ENCODE measurements at regions not wholly inside any gene's neighbourhood (a gene's known extent, or its start where the extent isn't known, plus 50 kb on each side); places are given as distances from the start of the nearest gene placed in this dataset.

DNA sequence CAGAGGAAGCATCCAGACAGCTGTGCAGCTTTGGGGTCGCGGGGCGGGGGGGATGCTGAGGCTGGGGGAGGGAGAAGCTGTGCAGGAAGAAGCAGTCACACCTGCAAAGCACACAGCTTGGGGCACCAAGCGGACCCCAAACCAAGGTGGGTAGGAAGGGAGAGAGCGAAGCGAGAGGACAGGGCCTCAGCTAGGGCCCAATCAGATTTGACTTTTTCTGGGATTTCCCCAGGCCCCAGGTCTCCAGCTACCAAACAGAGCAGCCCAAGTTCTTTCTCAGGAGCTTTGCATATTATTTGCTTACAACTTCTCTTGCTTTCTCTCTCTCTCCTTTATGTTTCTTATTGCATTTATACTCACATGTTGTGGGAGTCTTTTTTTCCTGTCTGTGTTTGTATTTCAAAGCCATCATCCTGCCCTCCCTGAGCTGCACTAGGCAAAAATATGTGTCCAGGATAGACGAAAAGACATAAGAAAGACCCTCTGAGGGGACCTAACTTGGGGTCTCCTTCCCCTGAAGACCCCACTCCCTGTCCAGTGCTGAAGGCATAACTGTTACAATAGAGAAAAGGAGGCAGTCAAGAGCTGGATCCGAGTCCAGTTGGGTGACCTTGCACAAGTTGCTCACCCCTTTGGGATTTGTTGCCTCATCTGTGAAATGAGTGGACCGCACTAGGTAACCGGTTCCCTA, 50.6 kb upstream of the SMNDC1 start:
- peaks cover 77% of the 10 kb centered on the region for H3K4me1 ChIP-seq (ENCODE audit: low read length)
- no peaks in the 10 kb centered on the region for H3K36me3 ChIP-seq (ENCODE audit: insufficient read depth, low read length)
- H3K9me3 ChIP-seq (ENCODE audit: low read length): no peaks in the 10 kb centered on the region
- peak; percentile 87 for DNase-seq
- H3K27ac ChIP-seq (ENCODE audit: low read length): peak overlapping the region; percentile 99
- H3K9ac ChIP-seq (ENCODE audit: low read length): peak overlapping the region; percentile 73
- no peaks in the 10 kb centered on the region for H3K79me2 ChIP-seq (ENCODE audit: low read length)
- no peaks in the 10 kb centered on the region for H4K20me1 ChIP-seq (ENCODE audit: insufficient read depth, low read depth, low read length)
- no peaks in the 10 kb centered on the region for H3K9me2 ChIP-seq (replicated peaks; ENCODE audit: insufficient read depth, low read length)
- H3K27me3 ChIP-seq (ENCODE audit: low read length): no peaks in the 10 kb centered on the region
- peak overlapping the region; percentile 58 for H3K4me3 ChIP-seq (ENCODE audit: low read length)
- H2AFZ ChIP-seq (ENCODE audit: low read length): no peak overlapping the region
- H3K4me2 ChIP-seq (ENCODE audit: low read depth, low read length, poor library complexity, severe bottlenecking): peak overlapping the region; percentile 73

DNA sequence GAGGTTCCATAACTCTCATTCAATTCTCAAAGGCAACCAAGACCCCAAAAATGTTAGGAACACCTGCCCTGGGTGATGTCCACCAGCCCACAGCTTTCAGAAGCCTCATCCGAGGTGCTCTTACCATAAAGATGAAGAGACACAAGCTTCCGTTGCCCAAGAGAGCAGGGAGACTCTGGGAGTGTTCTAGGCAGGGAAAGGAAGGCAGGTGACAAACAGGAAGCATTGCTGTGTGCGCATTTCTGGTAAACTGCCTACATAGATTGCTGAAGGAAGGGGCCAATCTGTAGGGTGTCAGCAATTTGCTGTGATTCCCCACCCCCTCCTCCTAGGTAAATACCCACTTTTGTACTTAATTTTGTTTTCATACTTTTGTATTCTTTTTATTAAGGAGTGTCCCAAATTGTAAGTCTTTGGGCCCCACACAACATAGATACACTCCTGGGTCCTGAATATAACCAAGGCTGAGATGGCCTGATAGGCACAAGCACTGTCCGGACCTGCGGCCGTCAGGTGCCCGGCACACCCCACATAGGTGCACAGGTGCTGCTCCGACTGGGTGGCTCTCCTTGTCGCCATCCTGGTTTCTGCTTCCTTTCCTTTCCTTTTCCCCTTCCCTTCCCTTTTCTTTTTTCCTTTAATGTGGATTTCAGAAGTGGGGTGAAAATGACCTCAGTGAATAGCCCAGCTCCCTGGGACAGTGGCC, 51.4 kb upstream of the SMNDC1 start:
- Histone ChIP-seq H3K4me1 (ENCODE audit: low read length) (peaks cover 77% of the 10 kb centered on the region), H3K27me3 (ENCODE audit: low read length) (no peaks in the 10 kb centered on the region), H3K4me3 (ENCODE audit: low read length) (peak overlapping the region; percentile 58), H3K9ac (ENCODE audit: low read length) (peak overlapping the region; percentile 73), H2AFZ (ENCODE audit: low read length) (no peak overlapping the region), H4K20me1 (ENCODE audit: insufficient read depth, low read depth, low read length) (no peaks in the 10 kb centered on the region), H3K36me3 (ENCODE audit: insufficient read depth, low read length) (no peaks in the 10 kb centered on the region), H3K79me2 (ENCODE audit: low read length) (no peaks in the 10 kb centered on the region), H3K9me3 (ENCODE audit: low read length) (no peaks in the 10 kb centered on the region), H3K27ac (ENCODE audit: low read length) (peak overlapping the region; percentile 99), H3K4me2 (ENCODE audit: low read depth, low read length, poor library complexity, severe bottlenecking) (peak overlapping the region; percentile 73), H3K9me2 (replicated peaks; ENCODE audit: insufficient read depth, low read length) (no peaks in the 10 kb centered on the region)
- peak; percentile 65 for DNase-seq

DNA sequence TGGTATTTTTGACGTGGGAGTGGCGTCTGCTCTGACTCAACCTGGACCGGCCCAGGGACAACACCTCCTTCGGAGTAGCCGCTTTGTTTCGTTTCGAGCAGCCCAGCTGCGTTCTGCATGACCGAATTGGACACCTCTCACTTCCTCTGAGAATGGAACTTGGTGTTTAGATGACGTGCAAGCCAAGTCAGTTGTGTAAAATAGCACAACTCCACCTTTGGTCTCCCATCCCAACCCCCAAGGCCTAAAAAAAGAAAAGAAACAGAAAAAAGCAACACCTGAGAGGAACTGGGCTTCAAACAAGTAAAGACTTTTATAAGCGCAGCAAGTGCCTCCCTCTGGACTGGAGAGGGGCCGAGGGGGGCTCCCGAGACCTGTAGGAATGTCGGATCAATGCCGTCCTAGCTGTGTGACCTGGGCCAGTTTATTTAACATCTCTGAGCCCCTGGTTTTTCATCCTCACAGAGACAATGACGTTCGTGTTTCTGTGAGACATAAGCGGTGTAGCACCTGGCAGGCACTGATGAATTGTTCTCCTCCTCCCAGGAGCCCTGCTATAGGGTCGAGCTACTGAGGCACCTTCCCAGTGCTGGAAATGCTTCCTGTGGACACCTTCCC, 52.0 kb upstream of the SMNDC1 start:
- Histone ChIP-seq H3K36me3 (ENCODE audit: insufficient read depth, low read length) (no peaks in the 10 kb centered on the region), H3K9me2 (replicated peaks; ENCODE audit: insufficient read depth, low read length) (no peaks in the 10 kb centered on the region), H3K9ac (ENCODE audit: low read length) (peak overlapping the region; percentile 73), H2AFZ (ENCODE audit: low read length) (no peak overlapping the region), H3K4me2 (ENCODE audit: low read depth, low read length, poor library complexity, severe bottlenecking) (peak overlapping the region; percentile 73), H3K4me1 (ENCODE audit: low read length) (peaks cover 77% of the 10 kb centered on the region), H3K27ac (ENCODE audit: low read length) (peak overlapping the region; percentile 99), H3K27me3 (ENCODE audit: low read length) (no peaks in the 10 kb centered on the region), H3K4me3 (ENCODE audit: low read length) (peak overlapping the region; percentile 58), H4K20me1 (ENCODE audit: insufficient read depth, low read depth, low read length) (no peaks in the 10 kb centered on the region), H3K79me2 (ENCODE audit: low read length) (no peaks in the 10 kb centered on the region), H3K9me3 (ENCODE audit: low read length) (no peaks in the 10 kb centered on the region)
- DNase-seq: peak; percentile 94

DNA sequence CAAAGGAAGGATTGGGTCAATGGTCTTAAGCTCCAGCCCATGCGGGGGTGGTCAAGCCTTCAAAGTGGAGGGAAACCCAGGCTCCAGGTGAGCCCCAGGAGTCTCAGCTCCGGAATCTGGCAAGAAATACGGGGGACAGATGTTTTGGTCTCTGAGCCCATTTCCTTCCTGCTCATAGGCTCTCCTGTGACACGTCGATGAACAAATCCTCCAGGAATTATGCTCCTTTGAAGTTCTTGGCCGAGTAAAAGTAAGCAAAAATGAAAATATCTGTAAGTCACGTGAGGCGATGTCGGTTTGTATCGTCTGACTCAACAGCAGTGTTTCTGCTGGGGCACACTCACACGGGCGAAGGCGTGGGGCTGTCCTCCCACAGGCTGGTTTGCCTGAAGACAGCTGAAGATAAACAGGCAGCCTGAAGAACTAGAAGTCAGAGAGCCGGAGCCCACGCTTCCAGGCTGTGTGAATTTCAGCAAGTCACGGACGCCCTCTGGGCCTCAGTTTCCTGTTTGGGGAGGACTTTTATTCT, 52.6 kb upstream of the SMNDC1 start:
- Histone ChIP-seq H3K27me3 (ENCODE audit: low read length) (no peaks in the 10 kb centered on the region), H4K20me1 (ENCODE audit: insufficient read depth, low read depth, low read length) (no peaks in the 10 kb centered on the region), H3K36me3 (ENCODE audit: insufficient read depth, low read length) (no peaks in the 10 kb centered on the region), H3K4me3 (ENCODE audit: low read length) (peak overlapping the region; percentile 58; the same call in 1 of the 2 replicates), H3K9ac (ENCODE audit: low read length) (peak overlapping the region; percentile 61), H2AFZ (ENCODE audit: low read length) (no peak overlapping the region), H3K4me2 (ENCODE audit: low read depth, low read length, poor library complexity, severe bottlenecking) (peak overlapping the region; percentile 73), H3K79me2 (ENCODE audit: low read length) (no peaks in the 10 kb centered on the region), H3K27ac (ENCODE audit: low read length) (peak overlapping the region; percentile 99), H3K9me3 (ENCODE audit: low read length) (no peaks in the 10 kb centered on the region), H3K9me2 (replicated peaks; ENCODE audit: insufficient read depth, low read length) (no peaks in the 10 kb centered on the region), H3K4me1 (ENCODE audit: low read length) (peaks cover 74% of the 10 kb centered on the region)
- peak; percentile 59 for DNase-seq

DNA sequence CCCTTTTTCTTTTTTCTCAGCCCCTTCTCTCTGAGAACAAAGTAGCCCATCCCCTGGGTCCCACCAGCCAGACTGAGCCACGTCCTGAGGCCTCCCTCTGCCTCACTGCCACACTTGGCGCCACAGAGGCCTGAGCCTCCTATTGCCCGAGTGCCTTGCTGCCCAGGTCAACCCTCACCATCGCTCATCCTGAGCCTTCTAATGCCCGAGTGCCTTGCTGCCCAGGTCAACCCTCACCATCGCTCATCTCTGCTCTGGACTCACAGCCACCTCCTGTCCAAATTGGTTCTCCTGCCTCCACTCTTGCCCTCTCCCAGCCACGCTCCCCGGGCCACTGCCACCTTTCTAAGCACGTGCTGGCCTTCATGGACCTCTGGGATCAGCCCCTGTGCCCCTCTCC, 53.2 kb upstream of the SMNDC1 start:
- peak overlapping the region; percentile 99 for H3K27ac ChIP-seq (ENCODE audit: low read length)
- H3K9me3 ChIP-seq (ENCODE audit: low read length): no peaks in the 10 kb centered on the region
- no peak overlapping the region for H3K4me3 ChIP-seq (ENCODE audit: low read length)
- H3K9me2 ChIP-seq (replicated peaks; ENCODE audit: insufficient read depth, low read length): no peaks in the 10 kb centered on the region
- H4K20me1 ChIP-seq (ENCODE audit: insufficient read depth, low read depth, low read length): no peaks in the 10 kb centered on the region
- no peaks in the 10 kb centered on the region for H3K27me3 ChIP-seq (ENCODE audit: low read length)
- H3K4me2 ChIP-seq (ENCODE audit: low read depth, low read length, poor library complexity, severe bottlenecking): peak overlapping the region; percentile 73
- peak overlapping the region; percentile 61 for H3K9ac ChIP-seq (ENCODE audit: low read length)
- H3K79me2 ChIP-seq (ENCODE audit: low read length): no peaks in the 10 kb centered on the region
- H3K4me1 ChIP-seq (ENCODE audit: low read length): peaks cover 68% of the 10 kb centered on the region
- no peaks in the 10 kb centered on the region for H3K36me3 ChIP-seq (ENCODE audit: insufficient read depth, low read length)
- H2AFZ ChIP-seq (ENCODE audit: low read length): no peak overlapping the region
- no peak for DNase-seq

DNA sequence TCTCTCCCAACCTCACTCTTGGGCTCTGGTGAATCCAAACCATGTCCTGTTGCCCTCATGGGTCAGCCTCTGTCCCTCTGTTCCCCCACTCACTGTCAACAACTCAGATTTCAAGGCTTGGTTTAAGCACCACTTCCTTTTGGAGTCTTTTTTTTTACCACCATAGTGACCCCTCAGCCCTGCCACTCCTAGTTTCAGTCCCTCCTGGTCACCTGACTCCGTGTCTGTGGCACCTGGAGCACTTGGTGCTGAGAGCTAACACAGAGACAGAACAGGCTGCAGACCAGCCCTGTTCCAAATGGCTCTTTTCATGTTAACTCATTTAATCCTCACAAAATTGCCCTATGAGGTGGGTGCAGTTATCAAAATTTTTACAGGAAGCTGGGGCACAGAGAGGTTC, 53.6 kb upstream of the SMNDC1 start:
- Histone ChIP-seq H3K4me2 (ENCODE audit: low read depth, low read length, poor library complexity, severe bottlenecking) (peak overlapping the region; percentile 73), H3K9me3 (ENCODE audit: low read length) (no peaks in the 10 kb centered on the region), H3K4me3 (ENCODE audit: low read length) (peak overlapping the region; percentile 29; the same call in 1 of the 2 replicates), H3K27me3 (ENCODE audit: low read length) (no peaks in the 10 kb centered on the region), H4K20me1 (ENCODE audit: insufficient read depth, low read depth, low read length) (no peaks in the 10 kb centered on the region), H3K9me2 (replicated peaks; ENCODE audit: insufficient read depth, low read length) (no peaks in the 10 kb centered on the region), H3K27ac (ENCODE audit: low read length) (peak overlapping the region; percentile 99), H3K9ac (ENCODE audit: low read length) (peak overlapping the region; percentile 61), H3K79me2 (ENCODE audit: low read length) (no peaks in the 10 kb centered on the region), H2AFZ (ENCODE audit: low read length) (no peak overlapping the region), H3K36me3 (ENCODE audit: insufficient read depth, low read length) (no peaks in the 10 kb centered on the region), H3K4me1 (ENCODE audit: low read length) (peaks cover 64% of the 10 kb centered on the region)
- no peak for DNase-seq

DNA sequence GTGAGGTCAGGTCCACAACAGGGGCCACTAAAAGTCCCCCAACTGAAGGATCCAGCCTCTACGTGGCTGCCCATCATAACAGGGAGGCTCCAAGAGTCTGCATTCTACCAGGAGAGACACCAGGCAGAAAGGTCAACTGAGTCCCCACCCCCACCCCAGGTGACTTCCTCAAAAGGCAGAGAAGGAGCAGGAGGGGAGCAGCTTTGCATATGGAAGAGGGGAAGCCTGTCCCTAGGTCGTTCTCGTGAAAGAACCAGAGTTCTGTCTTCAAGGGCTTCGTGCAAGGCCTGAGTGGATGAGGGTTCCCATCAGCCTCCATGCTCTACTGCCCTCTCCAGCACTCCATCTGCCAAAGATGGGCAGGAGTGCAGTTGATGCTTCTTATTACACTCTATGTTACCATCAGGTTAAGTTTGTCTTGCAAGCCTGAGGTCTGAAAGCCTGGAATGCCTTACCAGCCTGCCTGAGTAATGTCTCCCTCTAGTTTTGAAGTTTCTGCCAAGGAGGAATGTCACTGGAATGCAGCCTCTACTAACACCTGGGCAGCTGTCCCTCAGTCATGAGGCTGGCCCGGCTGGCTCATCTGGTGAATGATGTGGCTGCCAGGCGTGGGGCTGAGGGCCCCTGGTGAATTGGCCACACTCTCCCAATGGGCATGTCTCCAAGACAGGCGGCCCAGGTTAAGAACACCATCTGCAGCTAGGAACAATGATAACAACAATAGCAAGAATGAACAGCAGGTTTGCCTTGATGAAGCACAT, 54.3 kb upstream of the SMNDC1 start:
- Histone ChIP-seq H3K79me2 (ENCODE audit: low read length) (no peaks in the 10 kb centered on the region), H2AFZ (ENCODE audit: low read length) (no peak overlapping the region), H3K4me1 (ENCODE audit: low read length) (peaks cover 56% of the 10 kb centered on the region), H3K4me2 (ENCODE audit: low read depth, low read length, poor library complexity, severe bottlenecking) (peak overlapping the region; percentile 73), H3K27ac (ENCODE audit: low read length) (peak overlapping the region; percentile 99; the same call in 1 of the 2 replicates), H3K9ac (ENCODE audit: low read length) (peak overlapping the region; percentile 61), H4K20me1 (ENCODE audit: insufficient read depth, low read depth, low read length) (no peaks in the 10 kb centered on the region), H3K27me3 (ENCODE audit: low read length) (no peaks in the 10 kb centered on the region), H3K4me3 (ENCODE audit: low read length) (peak overlapping the region; percentile 29; the same call in 1 of the 2 replicates), H3K36me3 (ENCODE audit: insufficient read depth, low read length) (no peaks in the 10 kb centered on the region), H3K9me3 (ENCODE audit: low read length) (no peaks in the 10 kb centered on the region), H3K9me2 (replicated peaks; ENCODE audit: insufficient read depth, low read length) (no peaks in the 10 kb centered on the region)
- peak; percentile 79 for DNase-seq

Measured in Karpas-422 (cell line).